OCI-LY1 (cell line): ENCODE measurements at regions not wholly inside any gene's neighbourhood (a gene's known extent, or its start where the extent isn't known, plus 50 kb on each side); places are given as distances from the start of the nearest gene placed in this dataset.

Experiments
- EZH2 ChIP-seq: fragments of 200-600 bp; sonication (generic), shearing (Covaris generic); IDR thresholded peaks from 2 replicates; pipeline ENCODE4 v1.8.0; 2017; ENCODE audit warnings: borderline replicate concordance, mixed run types, mild to moderate bottlenecking, antibody characterized with exemption, low read length, moderate library complexity, mixed read lengths
- TF ChIP-seq, protein P1 (sequence below): fragments of 200-600 bp; sonication (generic), shearing (Covaris generic); IDR thresholded peaks from 2 replicates; pipeline ENCODE4 v1.5.1; 2017; ENCODE audit warnings: mild to moderate bottlenecking, antibody characterized with exemption, low read length, moderate library complexity, mixed read lengths

GRCh38 chr21:28699186-28699585, 293.5 kb downstream of the LTN1 start:
- TF ChIP-seq, protein P1, sequence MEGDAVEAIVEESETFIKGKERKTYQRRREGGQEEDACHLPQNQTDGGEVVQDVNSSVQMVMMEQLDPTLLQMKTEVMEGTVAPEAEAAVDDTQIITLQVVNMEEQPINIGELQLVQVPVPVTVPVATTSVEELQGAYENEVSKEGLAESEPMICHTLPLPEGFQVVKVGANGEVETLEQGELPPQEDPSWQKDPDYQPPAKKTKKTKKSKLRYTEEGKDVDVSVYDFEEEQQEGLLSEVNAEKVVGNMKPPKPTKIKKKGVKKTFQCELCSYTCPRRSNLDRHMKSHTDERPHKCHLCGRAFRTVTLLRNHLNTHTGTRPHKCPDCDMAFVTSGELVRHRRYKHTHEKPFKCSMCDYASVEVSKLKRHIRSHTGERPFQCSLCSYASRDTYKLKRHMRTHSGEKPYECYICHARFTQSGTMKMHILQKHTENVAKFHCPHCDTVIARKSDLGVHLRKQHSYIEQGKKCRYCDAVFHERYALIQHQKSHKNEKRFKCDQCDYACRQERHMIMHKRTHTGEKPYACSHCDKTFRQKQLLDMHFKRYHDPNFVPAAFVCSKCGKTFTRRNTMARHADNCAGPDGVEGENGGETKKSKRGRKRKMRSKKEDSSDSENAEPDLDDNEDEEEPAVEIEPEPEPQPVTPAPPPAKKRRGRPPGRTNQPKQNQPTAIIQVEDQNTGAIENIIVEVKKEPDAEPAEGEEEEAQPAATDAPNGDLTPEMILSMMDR: no peak
- TF ChIP-seq EZH2: no peak
